Urinary bladder (tissue), 3 donors: ENCODE measurements at regions not wholly inside any gene's neighbourhood (a gene's known extent, or its start where the extent isn't known, plus 50 kb on each side); places are given as distances from the start of the nearest gene placed in this dataset.
"Not testable (repeated sequence)": the region's sequence is repeated elsewhere in the genome, so short reads cannot be mapped to it uniquely, and the experiment has no call there.

Experiments
- DNase-seq: peaks from one replicate; pipeline ENCODE4 v3.0.0-alpha.2; 2015; ENCODE audit errors: extremely low spot score
- H3K27ac ChIP-seq: one replicate; pipeline ENCODE4 v1.5.1; 2013; ENCODE audit warnings: low read depth, mild to moderate bottlenecking, moderate library complexity
- H3K36me3 ChIP-seq: one replicate; pipeline ENCODE4 v1.6.1; 2013; ENCODE audit warnings: mild to moderate bottlenecking, moderate library complexity; ENCODE audit not compliant: insufficient read depth
- H3K4me1 ChIP-seq: one replicate; pipeline ENCODE4 v1.6.1; 2013; ENCODE audit warnings: mild to moderate bottlenecking, moderate library complexity; ENCODE audit not compliant: insufficient read depth
- H3K4me3 ChIP-seq: one replicate; pipeline ENCODE4 v1.5.1; 2013; ENCODE audit warnings: low read depth, low read length
- WGBS: extraction: QIAGEN DNeasy Blood & Tissue Kit; methylation state at CpG from one replicate; pipeline ENCODE4 v1.1.7; 2013; 5-methylcytosine and 5-hydroxymethylcytosine counted together
- donor health status: healthy with polysubstance abuse.
- donor health status: healthy.

- no peak for DNase-seq
- H3K4me1 ChIP-seq, result no peaks in the 10 kb centered on the region
- 82% methylated on average over 1 of the region's 1 CpG for WGBS
- H3K4me3 ChIP-seq, result no peak overlapping the region
- H3K27ac ChIP-seq, result no peak overlapping the region
- H3K36me3 ChIP-seq, result no peaks in the 10 kb centered on the region
Observed at GRCh38 chr2:192448881-192449280, 254.1 kb upstream of the TMEFF2 start.

- 73% methylated on average over 7 of the region's 7 CpGs for WGBS
- Histone ChIP-seq H3K4me3 (no peak overlapping the region), H3K27ac (no peak overlapping the region), H3K36me3 (no peaks in the 10 kb centered on the region), H3K4me1 (no peaks in the 10 kb centered on the region)
- DNase-seq, result no peak
Observed at GRCh38 chr2:192444286-192444838, 249.6 kb upstream of the TMEFF2 start.

DNA sequence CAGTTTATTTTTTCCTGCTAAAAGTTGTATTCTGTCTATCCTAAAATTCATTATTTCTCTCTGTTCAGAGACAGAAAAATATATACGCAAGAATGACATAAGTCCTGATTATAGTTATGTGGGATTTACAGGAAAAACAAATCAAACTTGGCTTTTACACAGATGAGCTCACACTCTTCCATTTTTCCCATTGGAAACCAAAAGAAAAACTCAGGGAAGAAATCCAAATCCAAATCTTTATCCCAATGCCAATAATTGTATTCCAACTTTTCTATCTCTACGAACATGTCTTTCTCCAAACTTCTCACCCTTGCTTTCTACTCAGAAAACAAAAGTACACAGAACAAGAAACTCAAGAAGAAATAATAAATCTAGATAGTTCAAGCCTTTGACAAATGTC lies 249.1 kb upstream of the TMEFF2 start:
- WGBS, result 73% methylated on average over 2 of the region's 2 CpGs
- no peaks in the 10 kb centered on the region for H3K36me3 ChIP-seq

DNA sequence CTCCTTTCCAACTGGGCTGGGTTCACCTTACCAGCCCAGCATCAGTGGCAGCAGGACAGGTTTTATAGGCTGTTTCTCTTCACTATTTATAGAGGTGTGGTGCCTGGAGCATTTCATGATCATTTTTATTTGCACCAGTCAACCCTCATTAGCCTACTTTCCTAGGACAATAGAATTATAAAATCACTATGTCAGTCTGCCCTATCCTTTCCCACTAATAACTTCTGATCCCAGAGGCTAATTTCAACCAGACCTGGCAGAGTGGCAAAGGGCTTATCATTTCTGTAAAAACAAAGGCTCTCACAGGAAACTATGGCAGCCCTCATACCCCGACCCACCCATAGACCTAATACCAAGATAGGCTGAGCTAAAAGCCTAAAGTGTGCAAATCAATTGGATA lies 243.5 kb upstream of the TMEFF2 start:
- Histone ChIP-seq H3K4me1 (no peaks in the 10 kb centered on the region), H3K27ac (no peak overlapping the region), H3K4me3 (no peak overlapping the region), H3K36me3 (no peaks in the 10 kb centered on the region)
- DNase-seq, result no peak
- 47% methylated on average over 1 of the region's 1 CpG for WGBS

More for the DNA sequence above, 249.1 kb upstream of the TMEFF2 start:
- no peak for DNase-seq
- Histone ChIP-seq H3K4me1 (no peaks in the 10 kb centered on the region), H3K27ac (no peak overlapping the region), H3K4me3 (no peak overlapping the region)

DNA sequence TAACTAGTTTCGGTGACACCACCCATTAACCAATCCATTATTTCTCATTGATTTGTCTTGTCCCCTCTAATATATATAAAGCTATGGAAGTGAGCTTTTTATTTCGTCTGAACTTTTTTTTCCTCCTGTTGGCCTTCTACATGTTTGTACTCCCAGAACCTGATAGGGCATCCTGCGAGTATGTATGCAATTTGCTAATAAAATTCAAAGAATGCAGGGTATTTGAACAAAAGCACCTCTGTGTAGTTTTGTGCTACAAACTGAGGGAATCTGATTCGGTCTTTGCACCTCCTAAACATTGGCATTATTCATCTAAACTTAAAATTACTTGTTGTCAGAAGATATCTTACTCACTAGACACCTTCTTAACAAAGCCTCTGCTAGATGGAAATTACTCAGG lies 242.9 kb upstream of the TMEFF2 start:
- Histone ChIP-seq H3K4me1 (no peaks in the 10 kb centered on the region), H3K27ac (no peak overlapping the region), H3K4me3 (no peak overlapping the region), H3K36me3 (no peaks in the 10 kb centered on the region)
- no peak for DNase-seq
- WGBS, result 60% methylated on average over 4 of the region's 4 CpGs

GRCh38 chr2:192424243-192424642 lies 229.5 kb upstream of the TMEFF2 start:
- Histone ChIP-seq H3K4me3 (no peak overlapping the region), H3K4me1 (no peaks in the 10 kb centered on the region), H3K36me3 (no peaks in the 10 kb centered on the region), H3K27ac (no peak overlapping the region)
- DNase-seq, result no peak
- WGBS, result 76% methylated on average over 4 of the region's 4 CpGs

DNA sequence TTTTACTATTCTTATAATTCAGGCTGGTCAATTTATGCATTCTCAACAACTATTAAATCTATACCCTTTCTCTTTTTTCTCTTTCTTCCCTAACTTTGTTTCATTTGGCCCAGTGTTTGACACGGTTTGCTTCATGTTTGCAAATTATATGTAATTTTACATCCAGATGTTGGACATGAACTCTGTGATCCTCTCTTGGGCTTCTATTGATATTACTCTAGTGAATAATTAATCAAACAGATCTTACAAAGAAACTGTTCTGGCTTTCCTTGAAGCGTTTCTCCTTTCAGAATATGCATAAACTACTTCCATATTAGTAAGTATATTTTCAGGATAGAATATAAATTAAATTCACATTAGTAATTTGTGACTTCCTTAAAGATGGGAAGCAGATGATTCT lies 225.1 kb upstream of the TMEFF2 start:
- H3K27ac ChIP-seq, result no peak overlapping the region
- no peak overlapping the region for H3K4me3 ChIP-seq
- 79% methylated on average over 2 of the region's 2 CpGs for WGBS
- DNase-seq, result no peak
- no peaks in the 10 kb centered on the region for H3K36me3 ChIP-seq
- no peaks in the 10 kb centered on the region for H3K4me1 ChIP-seq

DNA sequence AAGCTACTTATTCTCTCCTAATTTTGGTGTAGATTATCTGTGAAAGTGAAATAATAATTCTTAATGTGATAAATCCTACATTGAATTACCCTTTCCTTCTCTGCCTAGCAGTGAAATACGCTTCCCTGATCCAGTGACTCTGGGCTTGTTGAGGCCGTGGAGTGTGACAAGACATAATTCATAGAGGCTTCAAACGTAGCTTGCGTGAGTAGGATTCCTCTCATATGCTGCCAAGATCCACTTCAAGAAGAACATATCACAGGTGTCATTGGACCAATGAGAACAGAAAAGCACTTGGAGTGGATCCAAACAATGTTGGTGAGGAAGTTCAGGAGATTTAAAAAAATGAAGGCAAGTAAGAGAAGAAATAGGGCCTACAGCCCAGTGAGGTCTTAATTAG lies 221.3 kb upstream of the TMEFF2 start:
- Histone ChIP-seq H3K4me1 (no peaks in the 10 kb centered on the region), H3K4me3 (no peak overlapping the region), H3K27ac (no peak overlapping the region), H3K36me3 (no peaks in the 10 kb centered on the region)
- WGBS, result 40% methylated on average over 4 of the region's 4 CpGs
- no peak for DNase-seq

DNA sequence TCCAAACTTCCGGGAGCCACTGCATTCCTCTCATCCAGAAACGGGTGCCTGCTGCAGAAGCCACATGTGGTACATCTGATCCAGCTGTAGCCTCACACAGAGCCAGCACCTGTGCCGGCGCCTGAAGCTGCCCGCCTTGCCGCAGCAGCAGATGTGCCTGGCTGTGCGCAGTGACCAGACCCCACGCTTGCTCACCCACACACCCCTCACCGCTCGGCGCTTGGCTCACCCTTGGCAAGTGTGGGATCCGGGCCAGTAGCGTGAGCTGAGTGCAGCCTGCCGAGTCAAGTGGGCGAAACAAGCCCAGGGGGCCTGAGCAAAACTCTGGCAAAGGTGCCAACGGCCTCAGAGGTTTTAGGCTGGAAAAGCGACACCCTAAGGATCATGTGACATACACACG lies 220.1 kb upstream of the TMEFF2 start:
- 90% methylated on average over 18 of the region's 18 CpGs for WGBS
- Histone ChIP-seq H3K4me1 (no peaks in the 10 kb centered on the region), H3K36me3 (no peaks in the 10 kb centered on the region), H3K27ac (no peak overlapping the region), H3K4me3 (no peak overlapping the region)
- DNase-seq, result no peak

GRCh38 chr2:192413812-192414681 lies 219.3 kb upstream of the TMEFF2 start:
- 95% methylated on average over 13 of the region's 13 CpGs for WGBS
- H3K36me3 ChIP-seq, result no peaks in the 10 kb centered on the region
- H3K4me1 ChIP-seq, result no peaks in the 10 kb centered on the region
- DNase-seq, result no peak
- H3K4me3 ChIP-seq, result no peak overlapping the region
- H3K27ac ChIP-seq, result no peak overlapping the region

DNA sequence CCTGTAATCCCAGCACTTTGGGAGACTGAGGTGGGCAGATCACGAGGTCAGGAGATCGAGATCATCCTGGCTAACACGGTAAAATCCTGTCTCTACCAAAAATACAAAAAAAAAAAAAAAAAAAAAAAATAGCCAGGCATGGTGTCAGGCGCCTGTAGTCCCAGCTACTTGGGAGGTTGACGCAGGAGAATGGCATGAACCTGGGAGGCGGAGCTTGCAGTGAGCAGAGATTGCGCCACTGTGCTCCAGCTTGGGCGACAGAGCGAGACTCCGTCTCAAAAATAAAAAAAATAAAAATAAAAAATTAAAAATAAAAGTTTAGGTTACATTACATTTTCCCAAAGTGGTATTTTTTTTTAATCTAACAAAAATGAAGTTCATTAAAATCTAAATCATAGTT lies 218.1 kb upstream of the TMEFF2 start:
- WGBS, result 83% methylated on average over 10 of the region's 10 CpGs
- not testable (repeated sequence) for H3K36me3 ChIP-seq, H3K4me1 ChIP-seq, H3K27ac ChIP-seq, DNase-seq, H3K4me3 ChIP-seq

GRCh38 chr2:192412394-192412793 lies 217.7 kb upstream of the TMEFF2 start:
- DNase-seq, result no peak
- no peak overlapping the region for H3K4me3 ChIP-seq
- no peak overlapping the region for H3K27ac ChIP-seq
- no peaks in the 10 kb centered on the region for H3K36me3 ChIP-seq
- no peaks in the 10 kb centered on the region for H3K4me1 ChIP-seq

- 91% methylated on average over 1 of the region's 1 CpG for WGBS
- Histone ChIP-seq H3K4me1 (no peaks in the 10 kb centered on the region), H3K4me3 (no peak overlapping the region), H3K27ac (no peak overlapping the region), H3K36me3 (no peaks in the 10 kb centered on the region)
- no peak for DNase-seq
Observed at GRCh38 chr2:192411755-192412154, 217.0 kb upstream of the TMEFF2 start.

- no peak overlapping the region for H3K4me3 ChIP-seq
- no peaks in the 10 kb centered on the region for H3K36me3 ChIP-seq
- no peaks in the 10 kb centered on the region for H3K4me1 ChIP-seq
- no peak overlapping the region for H3K27ac ChIP-seq
- DNase-seq, result no peak
Observed at GRCh38 chr2:192410319-192410718, 215.6 kb upstream of the TMEFF2 start.
